ENCODE measurements at regions not wholly inside any gene's neighbourhood (a gene's known extent, or its start where the extent isn't known, plus 50 kb on each side); places are given as distances from the start of the nearest gene placed in this dataset.
A peak's percentile ranks its signal among the peaks of the same experiment; 100 is the strongest.

DNA sequence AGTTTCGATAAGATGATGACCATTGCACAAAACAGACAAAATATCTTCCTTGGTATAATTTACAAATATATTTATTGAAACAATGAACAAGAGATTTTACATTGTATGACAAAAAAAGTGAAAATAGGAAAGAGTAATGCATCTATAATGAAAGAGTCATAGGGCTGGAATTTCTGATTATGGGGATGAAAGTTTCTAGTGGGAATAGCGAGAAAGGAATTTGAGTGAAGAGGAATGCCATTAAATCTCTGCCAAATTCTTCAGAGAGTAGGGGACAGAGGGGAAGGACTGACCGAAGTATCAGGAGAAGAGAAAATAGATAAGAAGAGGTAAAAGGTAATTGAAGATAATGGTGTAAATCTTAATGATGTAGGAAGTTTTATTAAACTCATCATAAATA, 125.4 kb downstream of the VGLL3 start:
- no peaks in the 10 kb centered on the region for H3K36me3 ChIP-seq (ENCODE audit: control insufficient read depth, insufficient read depth, low read length)
- no peaks in the 10 kb centered on the region for H3K27me3 ChIP-seq (ENCODE audit: control insufficient read depth, insufficient read depth, low read length)
- no peak overlapping the region for H3K4me3 ChIP-seq (ENCODE audit: low read depth, low read length)
- ChIA-PET POLR2A (interaction anchor here (0.7 kb wide), 1 partner anchor 31 kb away, joined by 3 read pairs; no protein-coding TSS in a partner anchor), CTCF (interaction anchor here (0.9 kb wide), 1 partner anchor 66 kb away, joined by 3 read pairs; no protein-coding TSS in a partner anchor)
- DNase-seq (ENCODE audit: low read depth), result peak; percentile 9
- TF ChIP-seq CTCF (IDR thresholded peaks at IDR 0.05; ENCODE audit: insufficient read depth, low read depth, low read length), result no peak

- CTCF ChIA-PET, result interaction anchor here (0.7 kb wide), 1 partner anchor 11 kb away, joined by 4 read pairs; no protein-coding TSS in a partner anchor
- no peak for TF ChIP-seq CTCF (IDR thresholded peaks at IDR 0.05; ENCODE audit: insufficient read depth, low read depth, low read length)
- Histone ChIP-seq H3K27me3 (ENCODE audit: control insufficient read depth, insufficient read depth, low read length) (no peaks in the 10 kb centered on the region), H3K4me3 (ENCODE audit: low read depth, low read length) (no peak overlapping the region), H3K36me3 (ENCODE audit: control insufficient read depth, insufficient read depth, low read length) (no peaks in the 10 kb centered on the region)
- no peak for DNase-seq (ENCODE audit: low read depth)
- POLR2A ChIA-PET, result no interaction called here
Observed at GRCh38 chr3:86856711-86857110, 134.2 kb downstream of the VGLL3 start.

- no peak for DNase-seq (ENCODE audit: low read depth)
- POLR2A ChIA-PET, result no interaction called here
- no peak for TF ChIP-seq CTCF (IDR thresholded peaks at IDR 0.05; ENCODE audit: insufficient read depth, low read depth, low read length)
- Histone ChIP-seq H3K27me3 (ENCODE audit: control insufficient read depth, insufficient read depth, low read length) (no peaks in the 10 kb centered on the region), H3K36me3 (ENCODE audit: control insufficient read depth, insufficient read depth, low read length) (no peaks in the 10 kb centered on the region), H3K4me3 (ENCODE audit: low read depth, low read length) (no peak overlapping the region)
- CTCF ChIA-PET, result no interaction called here
Observed at GRCh38 chr3:86849991-86850390, 141.0 kb downstream of the VGLL3 start.

- no peak overlapping the region for H3K4me3 ChIP-seq (ENCODE audit: low read depth, low read length)
- CTCF ChIA-PET, result interaction anchor here (0.8 kb wide), 1 partner anchor 11 kb away, joined by 4 read pairs; no protein-coding TSS in a partner anchor
Observed at GRCh38 chr3:86845726-86846125, 145.2 kb downstream of the VGLL3 start.

GRCh38 chr3:86838927-86839326, 152.0 kb downstream of the VGLL3 start:
- DNase-seq (ENCODE audit: low read depth), result no peak
- CTCF ChIA-PET, result no interaction called here
- no peaks in the 10 kb centered on the region for H3K27me3 ChIP-seq (ENCODE audit: control insufficient read depth, insufficient read depth, low read length)
- POLR2A ChIA-PET, result no interaction called here
- no peak overlapping the region for H3K4me3 ChIP-seq (ENCODE audit: low read depth, low read length)
- no peaks in the 10 kb centered on the region for H3K36me3 ChIP-seq (ENCODE audit: control insufficient read depth, insufficient read depth, low read length)
- no peak for TF ChIP-seq CTCF (IDR thresholded peaks at IDR 0.05; ENCODE audit: insufficient read depth, low read depth, low read length)

More at GRCh38 chr3:86845726-86846125, 145.2 kb downstream of the VGLL3 start:
- POLR2A ChIA-PET, result no interaction called here
- Histone ChIP-seq H3K36me3 (ENCODE audit: control insufficient read depth, insufficient read depth, low read length) (no peaks in the 10 kb centered on the region), H3K27me3 (ENCODE audit: control insufficient read depth, insufficient read depth, low read length) (no peaks in the 10 kb centered on the region)
- DNase-seq (ENCODE audit: low read depth), result no peak
- TF ChIP-seq CTCF (IDR thresholded peaks at IDR 0.05; ENCODE audit: insufficient read depth, low read depth, low read length), result no peak
